B cell (primary cell): ENCODE measurements at regions not wholly inside any gene's neighbourhood (a gene's known extent, or its start where the extent isn't known, plus 50 kb on each side); places are given as distances from the start of the nearest gene placed in this dataset.

Source experiments
- CTCF ChIP-seq: fragments of 200-600 bp; IDR thresholded peaks from one replicate; pipeline ENCODE4 v1.8.0; 2022; ENCODE audit warnings: antibody characterized with exemption, mild to moderate bottlenecking
- EZH2 ChIP-seq: IDR thresholded peaks from 2 replicates; pipeline ENCODE4 v1.6.1; 2012; ENCODE audit warnings: borderline replicate concordance, low read depth, mild to moderate bottlenecking, moderate library complexity, low read length; ENCODE audit not compliant: insufficient read depth, poor library complexity, severe bottlenecking

GRCh38 chr5:61649971-61650370 is 317.9 kb downstream of the ZSWIM6 start:
- TF ChIP-seq CTCF (no peak), EZH2 (no peak)
